ENCODE measurements at regions not wholly inside any gene's neighbourhood (a gene's known extent, or its start where the extent isn't known, plus 50 kb on each side); places are given as distances from the start of the nearest gene placed in this dataset.
"Not testable (repeated sequence)": the region's sequence is repeated elsewhere in the genome, so short reads cannot be mapped to it uniquely, and the experiment has no call there.

DNA sequence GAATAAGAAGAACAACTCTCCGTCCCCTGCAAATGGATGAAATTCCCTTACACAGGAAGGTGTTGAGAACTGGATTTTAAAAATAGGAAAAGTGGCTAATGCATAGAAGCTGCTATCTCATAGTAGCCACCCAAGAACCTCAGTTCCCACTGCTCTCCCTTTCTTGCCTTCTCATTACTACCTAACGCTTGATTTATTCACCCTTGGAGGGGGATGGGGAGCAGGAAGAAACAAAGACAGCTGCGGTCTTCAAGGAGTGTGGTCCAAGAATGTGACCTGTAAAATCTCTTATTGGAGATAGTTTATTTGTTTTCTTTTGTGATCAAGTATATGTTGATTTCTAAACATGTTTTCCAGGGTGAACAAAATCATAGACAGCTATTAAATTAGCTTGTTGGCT lies 274.1 kb upstream of the CTNNB1 start:
- DNase-seq (ENCODE audit: low read depth in 2 of 2, low spot score in 1 of 2) = no peak

DNA sequence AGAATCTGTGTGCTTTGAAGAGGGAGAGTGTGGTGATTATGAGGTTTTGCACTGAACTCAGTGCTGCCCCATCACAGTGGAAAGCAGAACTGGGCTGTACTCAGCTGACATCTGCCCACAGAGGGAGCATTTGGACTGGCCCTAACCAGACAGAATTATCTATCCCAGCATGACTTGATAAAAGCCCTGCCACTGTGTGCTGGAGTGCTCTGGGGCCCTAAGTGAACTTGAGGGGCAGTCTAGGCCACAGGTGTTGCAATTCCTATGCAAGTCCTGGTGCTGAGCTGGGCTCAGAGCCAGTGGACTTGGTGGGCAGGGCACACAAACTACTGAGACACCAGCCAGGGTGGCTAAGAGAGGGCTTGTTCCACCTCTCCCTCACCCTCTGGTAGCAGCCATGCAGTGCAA lies 269.2 kb upstream of the CTNNB1 start:
- no peak for DNase-seq (ENCODE audit: low read depth in 2 of 2, low spot score in 1 of 2)

DNA sequence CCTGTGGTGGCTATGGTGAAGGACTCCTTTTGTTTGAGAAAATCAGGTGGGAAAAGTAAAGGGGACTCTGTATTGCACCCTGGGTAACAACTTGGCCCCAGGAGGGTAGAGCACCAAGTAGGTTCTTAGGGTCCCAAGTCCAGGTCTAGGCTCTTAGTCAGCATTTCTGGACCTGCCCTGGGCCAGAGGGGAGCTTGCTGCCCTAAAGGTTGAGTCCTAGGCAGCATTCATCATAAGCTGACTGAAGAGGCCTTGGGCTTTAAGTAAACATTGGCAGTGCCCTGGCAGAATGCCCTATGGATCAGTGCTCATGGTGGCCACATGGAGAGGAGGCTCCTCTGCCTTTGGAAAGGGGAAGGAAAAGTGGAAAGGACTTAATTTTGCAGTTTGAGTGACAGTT lies 268.5 kb upstream of the CTNNB1 start:
- DNase-seq (ENCODE audit: low read depth in 2 of 2, low spot score in 1 of 2) = no peak

DNA sequence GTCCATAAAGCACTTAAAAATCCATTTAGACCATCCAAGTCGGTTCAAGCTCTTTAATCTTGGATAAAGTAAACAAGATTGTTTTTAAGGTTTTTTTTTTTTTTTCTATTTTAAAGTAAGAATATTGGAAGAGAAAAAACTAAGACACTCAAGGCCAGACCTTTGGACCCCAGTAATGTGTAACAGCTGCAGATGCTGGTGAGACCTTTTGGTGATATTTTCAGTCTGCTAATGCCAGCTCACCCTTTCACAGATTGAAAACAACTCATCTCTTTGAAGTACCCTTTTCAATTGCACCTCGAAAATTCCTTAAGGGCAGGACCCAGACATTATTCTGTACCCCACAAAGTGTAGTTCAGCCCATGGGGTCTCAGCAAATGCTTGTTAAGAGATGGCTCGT lies 260.7 kb upstream of the CTNNB1 start:
- DNase-seq (ENCODE audit: low read depth in 2 of 2, low spot score in 1 of 2) = no peak

DNA sequence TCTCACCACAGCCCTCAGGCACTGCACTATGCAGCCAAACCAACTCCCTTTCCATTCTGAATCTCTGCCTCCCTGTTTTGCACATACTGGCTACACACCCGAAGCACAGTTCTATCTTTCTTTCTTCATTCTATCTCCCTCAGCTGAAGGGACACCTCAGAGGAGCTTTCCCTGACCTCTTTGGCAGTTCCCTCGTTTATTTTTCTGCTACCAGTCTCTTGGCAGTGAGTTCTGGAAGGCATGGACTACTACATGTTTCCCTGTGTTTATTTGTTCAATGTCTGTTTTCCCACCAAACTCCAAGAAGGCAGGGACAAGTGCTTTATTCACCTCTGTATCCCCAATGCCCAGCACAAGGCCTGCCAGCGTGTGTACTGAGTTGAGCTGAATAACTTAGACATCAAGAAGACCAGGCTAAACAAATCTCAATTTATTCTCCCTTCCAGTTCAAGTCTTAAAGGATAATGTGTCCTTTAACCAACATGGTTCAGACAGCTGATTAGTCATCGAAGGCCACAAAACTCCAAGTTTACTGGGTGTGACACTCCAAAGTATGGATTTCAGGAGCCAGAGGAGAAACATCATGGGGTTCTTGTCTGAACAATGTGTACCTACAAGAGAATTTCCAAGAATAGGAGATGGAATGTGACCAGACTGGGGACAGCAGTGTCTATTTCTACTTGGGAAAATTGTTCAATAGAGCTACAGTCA lies 260.1 kb upstream of the CTNNB1 start:
- no peak for DNase-seq (ENCODE audit: low read depth in 2 of 2, low spot score in 1 of 2)

DNA sequence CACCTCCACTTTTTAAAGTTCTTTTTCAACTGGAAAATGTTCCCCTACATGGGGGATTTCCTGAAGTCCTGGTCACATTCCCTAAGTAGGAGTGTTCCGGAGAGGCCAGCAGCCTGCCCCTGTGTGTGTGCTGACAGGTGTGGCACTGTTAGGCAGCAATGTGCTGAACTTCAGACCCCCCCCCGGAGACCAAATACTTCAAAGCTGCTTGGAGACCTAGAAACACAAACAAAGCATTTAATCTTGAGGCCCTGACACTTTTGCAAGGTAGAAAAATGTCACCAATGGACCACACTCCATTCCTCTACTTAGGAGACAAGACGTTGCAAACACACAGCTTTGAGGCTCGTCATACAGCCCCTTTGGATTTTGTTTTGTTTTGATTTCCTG lies 259.6 kb upstream of the CTNNB1 start:
- no peak for DNase-seq (ENCODE audit: low read depth in 2 of 2, low spot score in 1 of 2)

DNA sequence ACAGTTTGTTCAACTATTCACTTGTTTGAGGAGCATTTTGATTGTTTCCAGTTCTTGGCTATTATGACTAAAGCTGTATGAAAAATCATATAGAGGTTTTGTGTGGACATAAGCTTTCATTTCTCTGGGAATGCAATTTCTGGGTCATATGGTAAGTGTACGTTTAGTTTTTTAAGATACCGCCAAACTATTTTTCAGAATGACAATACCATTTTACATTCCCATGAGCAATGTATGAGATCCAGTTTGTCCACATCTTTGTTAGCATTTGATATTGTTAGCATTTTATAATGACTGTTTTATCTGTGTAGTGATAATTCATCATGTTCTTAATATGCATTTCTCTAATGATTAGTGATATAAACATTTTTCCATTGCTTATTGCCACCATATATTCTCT lies 258.7 kb upstream of the CTNNB1 start:
- DNase-seq (ENCODE audit: low read depth in 2 of 2, low spot score in 1 of 2) = no peak

DNA sequence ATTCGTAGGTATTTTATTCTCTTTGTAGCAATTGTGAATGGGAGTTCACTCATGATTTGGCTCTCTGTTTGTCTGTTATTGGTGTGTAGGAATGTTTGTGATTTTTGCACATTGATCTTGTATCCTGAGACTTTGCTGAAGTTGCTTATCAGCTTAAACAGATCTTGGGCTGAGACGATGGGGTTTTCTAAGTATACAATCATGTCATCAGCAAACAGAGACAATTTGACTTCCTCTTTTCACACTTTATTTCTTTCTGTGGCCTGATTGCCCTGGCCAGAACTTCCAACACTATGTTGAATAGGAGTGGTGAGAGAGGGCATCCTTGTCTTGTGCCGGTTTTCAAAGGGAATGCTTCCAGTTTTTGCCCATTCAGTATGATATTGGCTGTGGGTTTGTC lies 252.3 kb upstream of the CTNNB1 start:
- not testable (repeated sequence) for DNase-seq (ENCODE audit: low read depth in 2 of 2, low spot score in 1 of 2)

DNA sequence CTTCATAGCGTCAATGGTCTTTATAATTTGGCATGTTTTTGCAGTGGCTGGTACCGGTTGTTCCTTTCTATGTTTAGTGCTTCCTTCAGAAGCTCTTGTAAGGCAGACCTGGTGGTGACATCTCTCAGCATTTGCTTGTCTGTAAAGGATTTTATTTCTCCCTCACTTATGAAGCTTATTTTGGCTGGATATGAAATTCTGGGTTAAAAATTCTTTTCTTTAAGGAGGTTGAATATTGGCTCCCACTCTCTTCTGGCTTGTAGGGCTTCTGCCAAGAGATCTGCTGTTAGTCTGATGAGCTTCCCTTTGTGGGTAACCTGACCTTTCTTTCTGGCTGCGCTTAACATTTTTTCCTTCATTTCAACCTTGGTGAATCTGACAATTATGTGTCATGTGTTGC lies 250.0 kb upstream of the CTNNB1 start:
- DNase-seq (ENCODE audit: low read depth in 2 of 2, low spot score in 1 of 2) = not testable (repeated sequence)

DNA sequence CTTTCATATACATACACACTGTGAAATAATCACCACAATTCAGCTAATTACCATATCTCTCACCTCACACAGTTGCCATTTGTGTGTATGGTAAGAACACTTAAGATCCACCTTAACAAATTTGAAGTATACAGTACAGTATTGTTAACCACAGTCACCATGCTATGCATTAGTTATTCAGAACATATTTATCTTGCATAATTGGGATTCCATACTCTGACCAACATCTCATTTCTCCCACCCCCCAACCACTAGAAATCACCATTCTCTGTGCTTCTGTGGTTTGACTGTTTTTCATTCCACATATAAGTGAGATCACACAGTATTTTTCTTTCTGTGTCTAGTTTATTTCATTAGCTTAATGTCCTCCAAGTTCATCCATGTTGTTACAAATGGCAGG lies 247.7 kb upstream of the CTNNB1 start:
- DNase-seq (ENCODE audit: low read depth in 2 of 2, low spot score in 1 of 2) = no peak

DNA sequence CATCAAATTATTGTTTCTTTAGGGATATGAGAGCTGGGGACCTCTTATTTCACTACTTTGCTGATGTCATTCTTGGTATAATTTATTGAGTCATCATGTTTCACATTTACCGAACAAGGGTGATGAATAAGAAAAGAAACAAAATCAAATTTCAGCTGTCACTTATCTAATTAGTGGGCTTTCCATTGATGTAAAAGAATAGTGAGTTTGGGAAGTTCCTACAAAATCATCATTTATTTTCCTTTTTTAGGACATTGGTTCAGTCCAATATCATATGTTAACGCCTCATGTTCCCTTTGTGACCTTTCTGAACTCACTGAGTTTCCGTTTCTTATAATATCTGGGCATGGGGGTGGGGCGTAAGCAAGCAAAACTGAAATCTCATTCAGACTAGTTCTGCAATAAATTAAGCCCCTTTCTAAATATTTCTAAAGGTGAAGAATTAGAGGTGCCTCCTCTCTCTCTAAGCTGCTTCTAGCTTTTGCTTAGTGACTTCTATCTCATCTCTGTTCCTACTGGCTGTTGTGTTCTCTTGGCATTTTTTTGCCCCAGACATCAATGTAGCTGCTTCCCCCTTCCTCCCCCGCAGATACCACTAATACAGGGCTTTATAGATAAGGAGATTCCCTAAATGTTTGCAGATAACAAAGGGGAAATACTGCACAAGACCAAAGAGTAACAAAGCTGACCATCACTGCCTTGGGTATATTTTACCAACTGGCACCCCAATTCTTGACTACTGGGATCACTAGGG lies 238.0 kb upstream of the CTNNB1 start:
- DNase-seq (ENCODE audit: low read depth in 2 of 2, low spot score in 1 of 2) = no peak

DNA sequence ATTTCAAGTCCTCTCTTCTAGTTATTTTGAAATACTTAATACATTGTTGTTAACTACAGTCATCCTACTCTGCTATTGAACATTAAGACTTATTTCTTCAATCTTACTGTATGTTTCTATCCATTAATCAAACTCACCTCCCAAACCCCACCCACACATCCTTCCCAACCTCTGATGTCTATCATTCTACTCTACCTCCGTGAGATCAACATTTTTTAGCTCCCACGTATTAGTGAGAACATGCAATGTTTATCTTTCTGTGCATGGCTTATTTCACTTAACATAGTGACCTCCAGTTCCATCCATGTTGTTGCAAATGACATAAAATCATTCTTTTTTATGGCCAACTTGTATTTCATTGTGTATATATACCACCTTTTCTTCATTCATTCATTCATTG lies 236.6 kb upstream of the CTNNB1 start:
- DNase-seq (ENCODE audit: low read depth in 2 of 2, low spot score in 1 of 2) = no peak

DNA sequence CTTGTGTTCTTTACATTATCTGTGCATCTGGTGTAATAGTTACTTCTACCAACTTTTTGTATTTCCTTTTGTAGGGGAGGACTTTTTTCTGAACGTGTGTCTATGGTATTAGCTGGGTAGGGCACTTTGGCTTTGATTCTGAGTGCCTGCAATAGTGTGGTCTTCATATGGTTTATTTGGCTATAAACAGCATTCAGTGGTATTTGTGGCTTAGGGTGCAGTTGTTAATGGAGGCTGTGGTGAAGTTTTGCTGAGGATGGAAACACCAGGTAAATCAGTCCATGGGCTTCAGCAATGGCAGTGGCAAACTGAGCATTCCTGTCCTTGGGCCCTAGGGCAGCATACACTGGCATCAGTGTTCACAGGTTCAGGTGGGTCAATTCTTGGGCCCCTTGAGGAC lies 230.6 kb upstream of the CTNNB1 start:
- no peak for DNase-seq (ENCODE audit: low read depth in 2 of 2, low spot score in 1 of 2)

DNA sequence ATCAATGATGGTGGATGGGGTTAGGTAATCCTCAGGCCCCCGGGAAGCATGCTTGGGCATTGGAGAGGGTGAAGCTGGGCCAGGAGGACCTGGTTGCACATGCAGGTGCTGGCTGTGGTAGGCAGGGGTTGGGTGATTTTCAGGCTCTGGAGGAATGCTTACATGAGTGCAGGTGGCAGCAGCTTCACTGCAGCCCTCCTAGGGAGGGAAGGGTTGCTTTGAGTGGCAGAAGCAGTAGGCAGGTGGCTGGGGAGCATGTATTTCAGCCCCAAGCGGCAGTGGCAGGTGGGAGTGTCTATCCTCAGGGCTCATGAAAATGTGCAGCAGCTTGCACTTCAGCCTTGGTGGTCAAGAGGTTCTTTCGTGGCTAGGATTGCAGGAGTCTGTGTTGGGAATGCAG lies 230.0 kb upstream of the CTNNB1 start:
- no peak for DNase-seq (ENCODE audit: low read depth in 2 of 2, low spot score in 1 of 2)

DNA sequence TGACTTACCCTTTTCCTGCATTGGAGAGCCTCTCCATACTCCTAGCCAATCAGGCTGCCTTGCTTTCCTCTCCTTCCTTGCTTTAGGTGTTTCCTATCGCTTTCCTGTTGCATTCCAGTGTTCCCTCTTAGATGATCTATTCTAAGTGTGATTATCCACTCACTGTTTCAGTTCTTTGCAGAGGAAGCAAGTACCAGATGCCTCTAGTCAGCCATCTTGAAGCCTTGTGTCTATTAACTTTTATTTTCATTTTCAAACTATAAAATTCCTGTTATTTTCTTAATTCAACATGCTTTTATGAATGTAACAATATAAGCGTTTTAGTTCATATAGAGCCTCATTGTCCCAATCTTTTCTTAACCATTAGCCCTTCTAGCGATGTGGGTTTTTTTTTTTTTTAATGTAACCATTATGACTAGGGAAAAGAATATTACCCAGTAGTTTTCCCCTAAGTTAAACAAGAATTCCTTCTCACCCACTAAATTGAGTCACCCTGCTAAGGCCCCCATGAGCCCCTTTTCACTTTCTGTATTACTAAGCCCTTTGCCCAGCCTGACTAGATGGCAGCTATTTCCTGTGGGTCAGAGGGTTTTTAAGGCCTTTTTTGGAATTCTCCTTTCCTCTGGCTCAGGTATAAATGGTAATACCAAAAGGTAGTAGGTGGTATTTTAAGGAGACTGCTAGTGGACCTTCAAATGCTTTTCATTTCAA lies 229.4 kb upstream of the CTNNB1 start:
- no peak for DNase-seq (ENCODE audit: low read depth in 2 of 2, low spot score in 1 of 2)

DNA sequence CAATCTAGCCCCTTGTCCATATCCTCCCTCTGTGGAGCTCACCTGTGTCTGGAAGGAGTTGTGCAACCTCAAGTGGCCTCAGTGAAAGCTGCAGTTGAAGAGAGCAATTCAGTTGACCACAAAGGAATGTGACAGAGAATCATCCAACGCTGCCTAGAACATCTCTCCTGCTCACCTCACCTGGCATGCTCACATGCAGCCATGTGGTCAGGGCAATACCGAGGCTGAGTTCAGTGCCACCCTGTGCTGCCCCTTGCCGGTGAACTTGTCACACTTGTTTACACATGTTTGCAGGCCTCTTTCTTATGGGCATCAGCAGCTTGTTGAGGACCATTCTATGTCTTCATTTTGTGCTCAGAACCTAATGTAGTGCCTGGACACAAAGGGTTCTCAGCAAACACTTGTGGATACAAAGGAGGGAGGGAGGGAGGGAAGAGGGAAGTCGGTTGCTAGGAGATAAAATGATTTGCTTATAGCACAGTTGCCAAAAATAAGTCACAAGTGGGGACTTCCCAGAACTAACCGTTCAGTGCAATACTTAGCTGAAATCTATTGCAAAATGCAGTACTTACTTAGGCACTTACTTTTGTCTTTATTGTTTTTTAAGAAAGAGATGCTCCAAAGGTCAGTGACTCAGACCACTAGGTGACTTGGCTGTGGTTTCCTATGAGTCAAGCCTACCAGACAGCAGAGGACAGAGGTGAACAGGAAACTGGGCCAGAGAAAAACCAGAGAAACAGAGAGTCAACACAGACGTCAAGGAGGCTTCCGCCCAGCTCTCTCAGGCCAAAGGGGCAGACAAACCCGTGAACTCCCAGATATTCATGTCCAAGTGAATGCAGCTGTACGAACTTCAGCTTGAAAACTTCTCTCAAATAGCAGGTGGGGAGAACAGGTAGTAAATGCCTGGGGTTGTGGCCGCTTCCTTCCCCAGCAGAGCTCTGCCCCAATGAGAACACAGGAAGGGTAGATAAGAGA lies 227.8 kb upstream of the CTNNB1 start:
- no peak for DNase-seq (ENCODE audit: low read depth in 2 of 2, low spot score in 1 of 2)

DNA sequence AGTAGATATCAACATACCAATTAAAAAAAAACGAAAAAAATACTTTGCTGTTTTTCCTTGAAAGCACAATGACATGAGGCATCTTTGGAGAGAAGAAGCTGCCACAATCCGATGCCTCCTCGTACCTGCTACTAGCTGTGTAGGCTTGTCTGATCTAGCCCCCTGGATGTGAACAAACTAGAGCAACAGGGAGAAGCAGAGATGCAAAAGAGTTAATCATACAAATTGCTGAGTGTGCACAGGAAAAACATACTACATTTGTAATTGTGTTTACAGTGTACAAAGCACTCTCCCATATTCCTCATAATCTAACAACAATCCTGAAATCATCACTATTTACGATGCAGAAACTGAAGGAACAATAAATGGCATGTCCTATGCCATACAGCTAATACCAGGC lies 227.0 kb upstream of the CTNNB1 start:
- DNase-seq (ENCODE audit: low read depth in 2 of 2, low spot score in 1 of 2) = no peak

DNA sequence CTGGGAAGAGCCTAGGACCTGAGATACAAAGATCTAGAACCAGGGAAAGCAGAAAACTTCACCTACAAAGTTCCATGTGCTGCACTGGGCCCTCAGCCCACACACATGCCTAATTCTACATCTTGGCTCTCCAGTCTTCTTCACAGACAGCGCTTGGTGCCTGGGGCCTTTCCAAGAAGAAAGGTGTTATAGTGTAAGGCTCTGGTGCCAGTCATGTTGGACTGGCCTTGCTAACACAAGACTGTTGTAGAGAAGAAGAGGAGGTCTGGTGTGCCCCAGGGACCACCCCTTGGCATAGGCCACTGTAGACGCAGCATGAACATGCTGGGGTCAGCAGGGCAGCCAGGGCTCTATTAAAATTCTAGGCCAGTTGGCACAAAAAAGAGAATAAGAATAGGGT lies 226.2 kb upstream of the CTNNB1 start:
- DNase-seq (ENCODE audit: low read depth in 2 of 2, low spot score in 1 of 2) = no peak

DNA sequence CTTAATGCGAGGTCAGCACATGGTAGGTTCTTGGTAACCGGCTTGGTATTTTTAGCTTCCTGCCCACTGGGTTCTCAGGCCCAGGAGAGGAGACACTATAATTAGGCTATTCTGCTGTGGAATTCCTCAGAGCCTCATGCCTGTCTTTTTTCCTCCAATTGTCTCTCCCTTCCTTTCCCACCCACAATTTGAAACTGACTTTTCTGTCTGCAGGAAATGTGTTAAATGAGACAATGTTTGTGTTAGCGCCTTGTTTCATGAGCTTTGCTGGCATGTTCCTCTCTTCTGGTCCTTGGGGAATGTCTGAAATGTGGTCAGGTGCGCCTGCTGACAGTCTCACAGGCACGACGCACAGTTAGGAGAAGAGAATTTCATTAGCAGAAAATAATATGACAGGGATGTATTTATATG lies 223.6 kb upstream of the CTNNB1 start:
- no peak for DNase-seq (ENCODE audit: low read depth in 2 of 2, low spot score in 1 of 2)

DNA sequence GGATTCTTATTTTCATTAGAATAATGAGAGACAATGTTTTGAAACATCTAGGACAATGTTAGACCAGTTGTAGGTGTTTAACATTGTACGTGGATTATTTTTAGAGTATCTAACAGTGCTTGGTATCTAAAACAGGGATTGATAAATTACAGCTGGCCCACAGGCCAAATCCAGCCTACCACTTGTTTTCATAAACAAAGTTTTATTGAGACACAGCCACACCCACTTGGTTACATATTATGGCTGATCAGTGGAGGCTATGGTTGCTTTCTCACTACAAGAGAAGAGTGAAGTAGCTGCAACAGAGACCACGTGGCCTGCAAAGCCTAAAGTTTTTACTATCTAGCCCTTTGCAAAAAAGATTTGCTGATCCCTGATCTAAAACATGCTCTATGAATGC lies 223.1 kb upstream of the CTNNB1 start:
- DNase-seq (ENCODE audit: low read depth in 2 of 2, low spot score in 1 of 2) = no peak

DNA sequence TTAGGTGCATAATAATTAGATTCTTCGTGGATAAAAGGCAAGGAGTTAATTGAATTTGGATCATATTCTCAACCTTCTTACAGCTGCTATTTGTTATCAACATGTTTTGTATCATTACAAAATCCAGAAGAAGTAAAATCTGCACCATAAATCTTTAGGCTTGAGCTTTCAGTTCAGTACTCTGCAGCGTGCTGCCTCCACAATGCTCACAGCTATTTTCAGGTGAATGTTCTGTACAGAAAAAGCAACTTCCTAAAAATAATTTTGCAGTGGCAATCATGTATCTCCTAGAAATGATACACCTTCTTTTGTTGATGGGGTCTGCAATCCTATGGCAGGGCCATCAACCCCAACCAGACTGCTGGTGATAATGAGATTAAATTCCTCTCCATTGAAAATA lies 220.9 kb upstream of the CTNNB1 start:
- no peak for DNase-seq (ENCODE audit: low read depth in 2 of 2, low spot score in 1 of 2)
